H1 (cell line): ENCODE measurements at regions not wholly inside any gene's neighbourhood (a gene's known extent, or its start where the extent isn't known, plus 50 kb on each side); places are given as distances from the start of the nearest gene placed in this dataset.

ENCODE experiments used
- GABPA ChIP-seq: IDR thresholded peaks from 2 replicates; pipeline ENCODE4 v1.6.1; 2011; ENCODE audit warnings: mild to moderate bottlenecking, low read length, moderate library complexity, borderline replicate concordance; ENCODE audit not compliant: insufficient read depth

DNA sequence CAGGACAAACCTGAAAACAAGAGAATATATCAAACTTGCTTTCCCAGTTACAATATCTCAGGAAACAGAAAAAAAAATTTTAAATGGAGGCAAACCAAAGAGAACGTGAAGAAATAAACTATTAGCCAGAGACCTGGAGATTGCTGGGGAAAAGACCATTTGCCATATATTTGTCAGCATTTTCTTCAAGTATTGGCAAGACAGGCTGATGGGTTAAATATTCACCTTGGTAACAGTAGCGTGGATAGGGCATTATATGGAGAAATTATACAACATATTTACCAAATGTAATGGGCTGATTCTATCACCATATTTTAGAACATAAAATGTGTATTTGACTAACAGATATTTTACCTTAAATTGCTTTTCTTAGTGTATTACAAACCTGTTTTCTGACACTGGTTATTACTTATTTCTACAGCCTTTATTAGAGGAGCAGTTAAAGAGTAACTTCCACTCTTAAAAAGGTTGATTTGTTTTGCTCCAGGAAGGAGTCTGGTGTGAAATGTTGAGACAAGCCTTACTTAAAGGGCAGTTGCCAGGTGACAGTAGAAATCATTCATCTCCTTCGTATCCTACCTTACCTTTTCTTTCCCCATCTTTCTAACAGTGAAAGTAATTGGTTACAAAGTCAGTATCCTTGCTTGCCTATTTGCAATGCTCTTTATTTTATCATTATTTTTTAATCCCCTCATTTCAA is 575.5 kb downstream of the GBA3 start (continued):
- no peak for TF ChIP-seq GABPA
